Stomach smooth muscle (tissue), 2 donors: ENCODE measurements at regions not wholly inside any gene's neighbourhood (a gene's known extent, or its start where the extent isn't known, plus 50 kb on each side); places are given as distances from the start of the nearest gene placed in this dataset.

Experiments
- H3K27ac ChIP-seq: one replicate; pipeline ENCODE4 v1.7.0; 2013; ENCODE audit warnings: mild to moderate bottlenecking, low read length, inconsistent platforms
- H3K27me3 ChIP-seq, 2 donors: one replicate each; pipeline ENCODE4 v1.7.0; 2013; ENCODE audit warnings: low read length in 2 of 2; ENCODE audit not compliant: insufficient read depth in 2 of 2, control insufficient read depth in 1 of 2
- H3K36me3 ChIP-seq, 2 donors: one replicate each; pipeline ENCODE4 v1.7.0; 2013; ENCODE audit warnings: low read length in 2 of 2; ENCODE audit not compliant: control insufficient read depth in 2 of 2, insufficient read depth in 2 of 2
- H3K4me1 ChIP-seq: one replicate; pipeline ENCODE4 v1.7.0; 2013; ENCODE audit warnings: low read length; ENCODE audit not compliant: control insufficient read depth, insufficient read depth
- H3K4me3 ChIP-seq, 2 donors: one replicate each; pipeline ENCODE4 v1.7.0; 2013; ENCODE audit warnings: low read length in 2 of 2
- H3K9ac ChIP-seq, 2 donors: one replicate each; pipeline ENCODE4 v1.7.0; 2013; ENCODE audit warnings: low read length in 2 of 2, mild to moderate bottlenecking in 1 of 2
- H3K9me3 ChIP-seq, 2 donors: one replicate each; pipeline ENCODE4 v1.7.0; 2013; ENCODE audit warnings: low read length in 2 of 2; ENCODE audit not compliant: control insufficient read depth in 2 of 2
- donor health status: healthy.
- donor health status: Pancreatic carcinoma.

DNA sequence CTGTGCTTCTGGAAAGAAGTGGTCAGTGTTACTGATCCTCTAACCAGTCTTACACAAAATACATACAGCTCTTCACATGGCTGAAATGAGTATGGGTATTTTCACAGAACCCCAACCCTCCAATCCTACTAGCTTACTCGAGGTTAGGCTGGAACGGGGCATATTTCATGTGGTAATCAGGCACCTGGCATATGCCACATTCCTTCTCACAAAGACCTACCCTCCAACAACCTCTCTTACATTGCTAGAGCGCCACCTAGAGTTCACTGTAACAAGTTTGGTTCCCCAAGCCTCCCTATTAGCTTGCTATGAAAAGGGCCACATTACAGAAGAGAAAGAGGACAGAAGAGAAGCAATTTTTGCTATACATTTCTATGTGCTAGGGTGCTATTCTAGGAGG is 597.3 kb downstream of the PRELID2 start:
- Histone ChIP-seq H3K27ac (no peak overlapping the region), H3K9ac (no peak overlapping the region), H3K36me3 (no peaks in the 10 kb centered on the region), H3K27me3 (no peaks in the 10 kb centered on the region), H3K9me3 (no peaks in the 10 kb centered on the region), H3K4me1 (no peaks in the 10 kb centered on the region), H3K4me3 (no peak overlapping the region)

DNA sequence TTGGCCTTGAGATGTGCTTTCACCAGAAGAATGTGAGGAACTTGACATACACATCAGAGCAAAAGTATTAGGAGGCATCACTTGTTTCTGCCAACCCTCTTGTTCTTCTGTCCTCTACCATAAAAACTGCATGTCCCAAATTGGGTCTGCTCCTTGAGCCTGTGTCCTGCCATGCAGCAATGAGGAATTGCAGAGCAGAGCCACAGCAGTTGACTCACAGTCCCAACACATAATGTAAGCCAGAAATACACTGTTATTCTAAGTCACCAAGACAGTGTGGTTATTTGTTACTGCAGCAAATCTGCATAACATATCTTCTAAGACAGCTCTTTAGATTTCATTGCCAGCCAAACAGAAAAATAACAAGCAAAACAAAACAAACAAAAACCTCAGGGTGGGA is 598.2 kb downstream of the PRELID2 start:
- Histone ChIP-seq H3K27ac (no peak overlapping the region), H3K4me1 (no peaks in the 10 kb centered on the region), H3K4me3 (no peak overlapping the region), H3K9me3 (no peaks in the 10 kb centered on the region), H3K9ac (no peak overlapping the region), H3K36me3 (no peaks in the 10 kb centered on the region), H3K27me3 (no peaks in the 10 kb centered on the region)

DNA sequence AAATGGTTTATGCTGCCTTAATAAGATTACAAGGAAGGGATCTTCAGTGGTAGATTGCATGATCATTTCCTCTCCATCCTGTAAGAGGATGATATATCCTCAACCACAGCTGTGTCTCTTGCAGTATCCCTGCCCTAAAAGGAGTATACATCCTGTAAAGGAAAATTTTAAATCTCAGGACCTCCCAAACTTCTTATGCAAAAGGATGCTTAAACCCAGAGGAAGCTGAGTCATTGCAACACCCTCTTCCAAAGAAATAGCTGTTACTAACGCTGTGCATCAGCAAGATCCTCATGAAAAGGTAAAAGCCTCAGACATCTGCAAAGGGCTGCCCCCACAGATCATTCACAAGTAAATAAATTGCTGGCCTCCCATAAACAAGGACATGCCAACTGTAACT is 599.0 kb downstream of the PRELID2 start:
- H3K36me3 ChIP-seq, result no peaks in the 10 kb centered on the region
- no peak overlapping the region for H3K27ac ChIP-seq
- H3K9me3 ChIP-seq, result no peaks in the 10 kb centered on the region
- no peaks in the 10 kb centered on the region for H3K27me3 ChIP-seq
- no peak overlapping the region for H3K9ac ChIP-seq
- no peak overlapping the region for H3K4me3 ChIP-seq
- H3K4me1 ChIP-seq, result no peaks in the 10 kb centered on the region

DNA sequence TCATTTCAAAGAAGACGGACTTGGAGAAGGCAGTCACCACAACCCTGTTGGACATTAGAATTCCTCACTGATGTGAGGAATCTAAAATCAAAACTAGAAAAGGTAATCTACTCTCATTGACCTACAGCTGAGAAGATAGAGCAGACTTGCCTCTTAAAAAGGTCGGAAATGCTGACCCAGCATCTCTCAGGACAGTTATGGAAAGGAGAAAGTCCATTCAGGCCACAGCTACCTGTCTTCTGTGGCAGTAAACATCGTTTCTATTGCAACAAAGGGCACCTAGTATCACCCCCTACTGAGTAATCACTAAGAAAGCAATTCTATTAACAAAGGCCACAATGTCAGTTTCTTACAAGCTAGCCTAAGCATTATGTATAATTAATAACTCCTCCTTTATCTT is 601.7 kb downstream of the PRELID2 start:
- Histone ChIP-seq H3K9ac (no peak overlapping the region), H3K4me1 (no peaks in the 10 kb centered on the region), H3K36me3 (no peaks in the 10 kb centered on the region), H3K9me3 (no peaks in the 10 kb centered on the region), H3K27ac (no peak overlapping the region), H3K27me3 (no peaks in the 10 kb centered on the region), H3K4me3 (no peak overlapping the region)

DNA sequence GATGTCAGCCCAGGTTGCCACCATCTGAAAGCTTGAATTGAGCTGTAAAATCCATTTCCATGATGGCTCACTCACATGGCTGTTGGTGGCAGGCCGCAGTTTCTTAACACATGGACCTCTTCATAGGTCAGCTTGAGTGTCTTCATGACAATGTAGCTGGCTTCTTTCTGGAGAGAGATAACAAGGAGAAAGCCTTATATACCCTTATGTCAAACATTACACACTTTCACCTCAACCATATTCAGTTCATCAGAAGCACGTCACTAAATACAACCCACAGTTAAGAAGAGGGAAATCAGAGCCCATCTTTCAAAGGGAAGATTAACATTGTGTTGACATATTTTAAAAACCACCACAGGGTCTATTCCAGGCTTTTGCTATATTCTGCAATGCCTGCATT is 604.4 kb downstream of the PRELID2 start:
- H3K36me3 ChIP-seq, result no peaks in the 10 kb centered on the region
- no peaks in the 10 kb centered on the region for H3K4me1 ChIP-seq
- H3K27ac ChIP-seq, result no peak overlapping the region
- no peak overlapping the region for H3K4me3 ChIP-seq
- H3K9me3 ChIP-seq, result no peaks in the 10 kb centered on the region
- no peak overlapping the region for H3K9ac ChIP-seq
- H3K27me3 ChIP-seq, result no peaks in the 10 kb centered on the region

DNA sequence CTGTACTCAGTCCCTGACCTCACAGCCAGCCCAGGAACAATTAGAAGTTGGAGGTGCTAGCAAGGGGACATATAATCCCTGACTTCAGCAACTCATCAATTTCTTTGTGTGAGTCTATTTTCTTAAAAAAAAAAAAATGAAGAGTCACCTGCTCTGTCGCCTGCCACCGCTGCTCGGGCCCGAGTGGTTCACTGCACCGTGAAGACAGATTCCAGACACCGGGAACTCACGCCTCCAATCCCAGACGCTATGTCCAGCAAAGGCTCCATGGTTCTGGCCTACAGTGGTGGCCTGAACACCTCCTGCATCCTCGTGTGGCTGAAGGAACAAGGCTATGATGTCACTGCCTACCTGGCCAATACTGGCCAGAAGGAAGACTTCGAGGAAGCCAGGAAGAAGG is 606.6 kb downstream of the PRELID2 start:
- no peak overlapping the region for H3K4me3 ChIP-seq
- no peak overlapping the region for H3K27ac ChIP-seq
- H3K4me1 ChIP-seq, result no peaks in the 10 kb centered on the region
- H3K36me3 ChIP-seq, result no peaks in the 10 kb centered on the region
- no peak overlapping the region for H3K9ac ChIP-seq
- no peaks in the 10 kb centered on the region for H3K27me3 ChIP-seq
- no peaks in the 10 kb centered on the region for H3K9me3 ChIP-seq

DNA sequence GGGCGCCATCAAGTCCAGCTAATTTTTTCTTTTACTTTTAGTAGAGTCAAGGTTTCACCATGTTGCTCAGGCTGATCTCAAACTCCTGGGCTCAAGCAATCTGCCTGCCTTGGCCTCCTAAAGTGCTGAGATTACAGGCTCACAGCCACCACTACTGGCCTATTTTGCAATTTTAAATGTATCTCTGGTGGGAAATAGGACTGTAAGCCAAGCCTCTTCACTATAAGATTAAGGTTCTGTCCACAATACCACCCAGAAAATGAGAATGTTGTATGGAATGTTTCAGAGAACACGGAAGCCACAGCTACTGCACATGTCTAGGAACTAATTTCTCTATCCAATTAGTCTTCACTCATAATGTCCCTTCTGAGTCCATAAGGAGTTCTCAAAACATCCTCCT is 607.3 kb downstream of the PRELID2 start:
- Histone ChIP-seq H3K36me3 (no peaks in the 10 kb centered on the region), H3K27me3 (no peaks in the 10 kb centered on the region), H3K4me1 (no peaks in the 10 kb centered on the region), H3K9me3 (no peaks in the 10 kb centered on the region), H3K9ac (no peak overlapping the region), H3K4me3 (no peak overlapping the region), H3K27ac (no peak overlapping the region)

DNA sequence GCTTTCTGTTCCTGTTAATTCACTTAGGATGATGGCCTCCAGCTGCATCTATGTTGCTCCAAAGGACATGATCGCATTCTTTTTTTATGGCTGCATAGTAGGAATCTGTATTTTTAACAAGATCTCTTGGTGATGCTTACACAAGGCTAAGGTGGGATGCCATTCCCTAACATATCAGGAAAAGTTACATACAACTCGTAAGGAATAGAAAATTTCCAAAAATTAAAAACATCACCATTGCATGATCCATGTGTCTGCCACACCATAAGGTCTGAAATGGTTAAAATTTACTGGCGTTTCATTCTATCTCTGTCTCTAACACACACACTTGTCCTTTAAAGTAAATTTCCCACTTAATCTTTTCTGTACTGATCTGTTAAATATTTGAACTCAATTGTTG is 608.4 kb downstream of the PRELID2 start:
- Histone ChIP-seq H3K9ac (no peak overlapping the region), H3K27me3 (no peaks in the 10 kb centered on the region), H3K36me3 (no peaks in the 10 kb centered on the region), H3K27ac (no peak overlapping the region), H3K9me3 (no peaks in the 10 kb centered on the region), H3K4me1 (no peaks in the 10 kb centered on the region), H3K4me3 (no peak overlapping the region)

DNA sequence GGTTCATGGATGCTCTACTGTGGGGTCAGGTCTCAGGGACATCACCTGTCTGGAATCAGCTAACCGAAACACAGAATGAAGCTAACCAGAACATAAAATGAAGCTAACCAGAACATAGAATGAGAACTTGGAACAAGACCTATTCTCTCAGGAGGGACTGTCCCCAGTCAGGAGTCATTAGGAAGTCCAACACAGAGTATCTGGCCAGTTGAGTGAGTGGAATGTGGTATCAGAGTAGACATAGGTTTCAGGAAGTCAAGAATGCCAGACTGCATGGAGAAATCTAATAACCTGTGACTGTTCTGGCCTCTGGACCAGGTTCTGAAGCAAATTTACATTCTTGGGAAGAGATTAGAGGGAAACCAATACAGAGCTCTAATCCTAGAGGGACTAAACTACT is 609.6 kb downstream of the PRELID2 start:
- Histone ChIP-seq H3K27me3 (no peaks in the 10 kb centered on the region), H3K4me3 (no peak overlapping the region), H3K36me3 (no peaks in the 10 kb centered on the region), H3K9me3 (no peaks in the 10 kb centered on the region), H3K27ac (no peak overlapping the region), H3K4me1 (no peaks in the 10 kb centered on the region), H3K9ac (no peak overlapping the region)

DNA sequence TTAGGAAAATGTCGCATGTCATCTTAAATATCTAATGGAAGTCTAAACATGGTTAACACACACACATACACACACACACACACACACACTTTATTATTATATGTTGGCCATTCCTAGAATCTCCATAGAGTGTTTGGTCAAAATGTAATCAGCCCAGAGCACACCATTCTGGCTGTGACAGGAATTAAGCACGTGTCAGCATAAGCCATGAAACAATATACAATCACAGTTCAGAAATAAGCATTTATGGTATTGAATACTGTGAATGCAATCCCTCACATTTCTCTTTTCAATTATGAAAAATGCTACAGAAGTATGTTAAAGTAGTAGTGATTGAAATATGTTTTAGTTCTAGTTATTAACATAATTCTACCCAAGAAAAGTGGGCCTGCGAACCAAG is 611.6 kb downstream of the PRELID2 start:
- Histone ChIP-seq H3K4me3 (no peak overlapping the region), H3K27me3 (no peaks in the 10 kb centered on the region), H3K4me1 (no peaks in the 10 kb centered on the region), H3K27ac (no peak overlapping the region), H3K9ac (no peak overlapping the region), H3K9me3 (no peaks in the 10 kb centered on the region), H3K36me3 (no peaks in the 10 kb centered on the region)

DNA sequence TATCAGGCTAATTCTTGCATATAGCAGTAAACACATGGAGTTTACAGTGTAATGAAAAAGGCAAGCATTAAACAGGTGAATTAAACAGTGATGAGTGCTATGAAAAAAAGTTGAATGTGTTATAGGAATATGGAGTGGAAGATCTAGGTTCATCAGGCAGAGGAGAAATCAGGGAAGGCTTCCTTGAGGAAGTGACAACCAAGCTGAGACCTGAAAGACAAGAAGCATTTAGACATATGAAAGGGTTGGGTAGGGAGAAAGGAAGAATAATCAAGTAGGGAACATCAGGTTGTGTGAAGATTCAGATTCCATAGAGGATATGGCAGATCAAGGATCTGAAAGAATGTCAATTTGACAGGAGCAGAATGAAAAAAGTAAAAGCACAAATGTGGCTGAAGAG is 612.5 kb downstream of the PRELID2 start:
- no peaks in the 10 kb centered on the region for H3K36me3 ChIP-seq
- no peak overlapping the region for H3K4me3 ChIP-seq
- no peaks in the 10 kb centered on the region for H3K27me3 ChIP-seq
- no peaks in the 10 kb centered on the region for H3K9me3 ChIP-seq
- no peak overlapping the region for H3K27ac ChIP-seq
- no peak overlapping the region for H3K9ac ChIP-seq
- no peaks in the 10 kb centered on the region for H3K4me1 ChIP-seq

DNA sequence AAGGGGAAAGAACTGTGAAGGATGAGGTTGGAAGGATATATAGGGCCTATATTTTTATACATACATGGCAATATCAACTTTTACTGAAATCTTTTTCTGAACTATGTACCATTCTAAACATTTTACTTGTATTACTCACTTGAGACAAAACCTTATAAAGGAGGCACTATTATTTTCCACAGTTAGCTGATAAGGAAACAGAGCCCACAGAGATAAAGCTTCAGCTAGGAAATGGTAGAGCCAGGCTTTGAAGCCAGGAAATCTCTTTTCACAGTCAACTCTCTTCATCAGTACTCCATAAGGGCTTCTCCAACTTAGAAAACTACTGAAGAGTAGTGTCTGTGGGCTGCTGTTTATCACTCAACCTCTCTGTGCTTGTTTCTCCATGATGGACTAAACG is 613.7 kb downstream of the PRELID2 start:
- Histone ChIP-seq H3K9ac (no peak overlapping the region), H3K4me1 (no peaks in the 10 kb centered on the region), H3K4me3 (no peak overlapping the region), H3K27ac (no peak overlapping the region), H3K36me3 (no peaks in the 10 kb centered on the region), H3K9me3 (no peaks in the 10 kb centered on the region), H3K27me3 (no peaks in the 10 kb centered on the region)
